ENCODE measurements at regions not wholly inside any gene's neighbourhood (a gene's known extent, or its start where the extent isn't known, plus 50 kb on each side); places are given as distances from the start of the nearest gene placed in this dataset.
"Not testable (repeated sequence)": the region's sequence is repeated elsewhere in the genome, so short reads cannot be mapped to it uniquely, and the experiment has no call there.

DNA sequence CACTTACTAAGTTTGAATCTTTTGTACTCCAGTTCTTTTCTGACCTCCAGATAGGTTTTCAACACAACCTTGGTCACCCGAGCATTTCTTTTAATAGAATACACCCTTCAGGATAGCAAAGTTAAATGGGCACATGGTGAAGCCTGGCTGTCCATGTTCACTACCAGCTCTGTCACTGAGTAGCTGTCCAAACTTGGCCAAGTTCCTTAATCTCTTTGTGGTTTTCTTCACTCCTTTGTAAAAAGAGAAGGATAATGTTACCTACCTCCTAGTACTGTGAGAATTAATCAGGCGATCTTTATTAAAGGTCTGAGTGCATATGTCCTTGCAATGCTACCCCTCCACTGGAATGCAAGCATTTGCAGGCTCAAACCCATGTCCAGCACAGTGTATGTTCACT, 128.1 kb upstream of the PTPRZ1 start:
- H3K27me3 ChIP-seq (replicated peaks in 2 of 5; ENCODE audit: control insufficient read depth in 4 of 5, insufficient read depth in 5 of 5, low read length in 4 of 5), result no peaks in the 10 kb centered on the region
- no peak overlapping the region for H3K4me3 ChIP-seq (ENCODE audit: control insufficient read depth in 1 of 7, extremely low read depth in 1 of 7, insufficient read depth in 4 of 7, low read depth in 2 of 7, low read length in 6 of 7)
- 90% methylated on average over 2 of the region's 2 CpGs for WGBS (ENCODE audit: insufficient coverage)
- DNase-seq, result no peak
- H3K4me1 ChIP-seq (ENCODE audit: control extremely low read depth in 1 of 4, control insufficient read depth in 4 of 4, insufficient read depth in 4 of 4, low read length in 3 of 4), result no peaks in the 10 kb centered on the region
- POLR2A ChIA-PET, result no interaction called here
- no peaks in the 10 kb centered on the region for H3K36me3 ChIP-seq (ENCODE audit: control insufficient read depth in 4 of 4, insufficient read depth in 4 of 4, low read length in 3 of 4)
- H3K9me3 ChIP-seq (ENCODE audit: control extremely low read depth in 1 of 5, control insufficient read depth in 4 of 5, insufficient read depth in 2 of 5, low read depth in 1 of 5, low read length in 4 of 5), result no peaks in the 10 kb centered on the region
- CTCF ChIA-PET, result no interaction called here
- no peak overlapping the region for H3K27ac ChIP-seq (ENCODE audit: insufficient read depth in 1 of 2, low read depth in 1 of 2, low read length in 2 of 2, poor library complexity in 1 of 2, severe bottlenecking in 2 of 2)

DNA sequence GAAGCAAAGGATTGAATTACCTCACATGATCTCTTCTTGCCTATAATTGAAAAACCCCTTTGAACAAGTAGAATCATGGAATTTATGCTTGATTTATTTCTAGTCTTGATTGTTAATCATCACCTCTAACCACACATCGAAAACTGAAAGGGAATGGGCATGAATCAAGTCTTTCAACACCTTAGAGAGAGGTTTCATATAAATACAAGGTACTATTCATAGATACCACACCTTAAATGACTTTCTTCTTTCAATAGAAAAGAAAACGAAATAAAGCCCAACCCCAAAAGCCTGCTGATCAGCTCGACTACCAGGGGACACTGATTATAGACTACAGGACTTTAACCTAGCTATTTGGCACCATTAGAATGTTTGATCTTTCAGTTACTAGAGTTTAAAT, 128.6 kb upstream of the PTPRZ1 start:
- H3K4me3 ChIP-seq (ENCODE audit: control insufficient read depth in 1 of 7, extremely low read depth in 1 of 7, insufficient read depth in 4 of 7, low read depth in 2 of 7, low read length in 6 of 7), result no peak overlapping the region
- WGBS (ENCODE audit: insufficient coverage), result no CpG with 5 or more reads among the region's 3 CpGs
- no peak for DNase-seq
- ChIA-PET POLR2A (no interaction called here), CTCF (no interaction called here)
- no peaks in the 10 kb centered on the region for H3K36me3 ChIP-seq (ENCODE audit: control insufficient read depth in 4 of 4, insufficient read depth in 4 of 4, low read length in 3 of 4)
- no peaks in the 10 kb centered on the region for H3K27me3 ChIP-seq (replicated peaks in 2 of 5; ENCODE audit: control insufficient read depth in 4 of 5, insufficient read depth in 5 of 5, low read length in 4 of 5)
- no peak overlapping the region for H3K27ac ChIP-seq (ENCODE audit: insufficient read depth in 1 of 2, low read depth in 1 of 2, low read length in 2 of 2, poor library complexity in 1 of 2, severe bottlenecking in 2 of 2)
- H3K4me1 ChIP-seq (ENCODE audit: control extremely low read depth in 1 of 4, control insufficient read depth in 4 of 4, insufficient read depth in 4 of 4, low read length in 3 of 4), result no peaks in the 10 kb centered on the region
- no peaks in the 10 kb centered on the region for H3K9me3 ChIP-seq (ENCODE audit: control extremely low read depth in 1 of 5, control insufficient read depth in 4 of 5, insufficient read depth in 2 of 5, low read depth in 1 of 5, low read length in 4 of 5)

DNA sequence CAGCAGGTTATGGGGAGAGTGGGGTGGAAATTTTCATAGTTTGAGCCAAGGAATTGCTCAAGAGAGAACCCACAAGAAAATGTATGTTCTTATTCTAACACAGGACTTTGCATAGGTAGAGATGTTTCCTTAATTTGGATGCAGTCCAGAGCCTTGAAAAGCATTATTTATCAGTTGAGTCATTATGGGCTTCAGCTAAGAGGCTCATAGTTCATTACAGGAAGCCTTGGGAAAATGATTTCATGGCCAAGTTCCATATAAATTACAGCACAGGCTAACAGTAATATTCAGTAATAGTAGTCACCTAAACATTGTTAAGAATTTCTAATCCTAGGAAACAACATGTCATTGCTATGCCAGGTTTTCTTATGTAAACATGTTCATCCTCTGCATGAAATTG, 131.1 kb upstream of the PTPRZ1 start:
- CTCF ChIA-PET, result no interaction called here
- no peak for DNase-seq
- no peak overlapping the region for H3K27ac ChIP-seq (ENCODE audit: insufficient read depth in 1 of 2, low read depth in 1 of 2, low read length in 2 of 2, poor library complexity in 1 of 2, severe bottlenecking in 2 of 2)
- POLR2A ChIA-PET, result no interaction called here
- H3K9me3 ChIP-seq (ENCODE audit: control extremely low read depth in 1 of 5, control insufficient read depth in 4 of 5, insufficient read depth in 2 of 5, low read depth in 1 of 5, low read length in 4 of 5), result no peaks in the 10 kb centered on the region
- no peaks in the 10 kb centered on the region for H3K27me3 ChIP-seq (replicated peaks in 2 of 5; ENCODE audit: control insufficient read depth in 4 of 5, insufficient read depth in 5 of 5, low read length in 4 of 5)
- H3K4me3 ChIP-seq (ENCODE audit: control insufficient read depth in 1 of 7, extremely low read depth in 1 of 7, insufficient read depth in 4 of 7, low read depth in 2 of 7, low read length in 6 of 7), result no peak overlapping the region
- H3K36me3 ChIP-seq (ENCODE audit: control insufficient read depth in 4 of 4, insufficient read depth in 4 of 4, low read length in 3 of 4), result no peaks in the 10 kb centered on the region
- H3K4me1 ChIP-seq (ENCODE audit: control extremely low read depth in 1 of 4, control insufficient read depth in 4 of 4, insufficient read depth in 4 of 4, low read length in 3 of 4), result no peaks in the 10 kb centered on the region

DNA sequence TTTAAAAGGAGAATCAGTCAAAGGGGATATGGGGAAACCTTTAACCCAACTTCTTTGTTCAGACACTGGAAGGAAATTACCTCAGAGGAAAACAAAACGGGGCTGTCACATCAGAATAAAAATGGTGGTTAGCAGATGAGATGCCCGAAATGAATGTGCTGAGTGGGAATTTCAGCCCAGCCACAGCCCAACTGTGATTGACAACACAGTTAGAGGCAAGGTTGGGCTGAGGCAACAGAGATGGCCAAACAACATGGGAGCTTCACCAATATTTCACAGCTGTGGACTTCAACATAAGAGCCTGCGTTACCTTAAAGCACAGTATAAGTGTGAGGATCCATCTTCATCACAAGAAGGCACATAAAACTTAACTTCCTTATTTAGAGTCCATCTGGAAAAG, 133.5 kb upstream of the PTPRZ1 start:
- POLR2A ChIA-PET, result no interaction called here
- 39% methylated on average over 2 of the region's 3 CpGs for WGBS (ENCODE audit: insufficient coverage)
- Histone ChIP-seq H3K27me3 (replicated peaks in 2 of 5; ENCODE audit: control insufficient read depth in 4 of 5, insufficient read depth in 5 of 5, low read length in 4 of 5) (no peaks in the 10 kb centered on the region), H3K27ac (ENCODE audit: insufficient read depth in 1 of 2, low read depth in 1 of 2, low read length in 2 of 2, poor library complexity in 1 of 2, severe bottlenecking in 2 of 2) (no peak overlapping the region), H3K4me3 (ENCODE audit: control insufficient read depth in 1 of 7, extremely low read depth in 1 of 7, insufficient read depth in 4 of 7, low read depth in 2 of 7, low read length in 6 of 7) (no peak overlapping the region), H3K9me3 (ENCODE audit: control extremely low read depth in 1 of 5, control insufficient read depth in 4 of 5, insufficient read depth in 2 of 5, low read depth in 1 of 5, low read length in 4 of 5) (no peaks in the 10 kb centered on the region), H3K4me1 (ENCODE audit: control extremely low read depth in 1 of 4, control insufficient read depth in 4 of 4, insufficient read depth in 4 of 4, low read length in 3 of 4) (no peaks in the 10 kb centered on the region), H3K36me3 (ENCODE audit: control insufficient read depth in 4 of 4, insufficient read depth in 4 of 4, low read length in 3 of 4) (no peaks in the 10 kb centered on the region)
- CTCF ChIA-PET, result interaction anchor here (0.8 kb wide), 1 partner anchor 34 kb away, joined by 3 read pairs; no protein-coding TSS in a partner anchor
- DNase-seq, result no peak

DNA sequence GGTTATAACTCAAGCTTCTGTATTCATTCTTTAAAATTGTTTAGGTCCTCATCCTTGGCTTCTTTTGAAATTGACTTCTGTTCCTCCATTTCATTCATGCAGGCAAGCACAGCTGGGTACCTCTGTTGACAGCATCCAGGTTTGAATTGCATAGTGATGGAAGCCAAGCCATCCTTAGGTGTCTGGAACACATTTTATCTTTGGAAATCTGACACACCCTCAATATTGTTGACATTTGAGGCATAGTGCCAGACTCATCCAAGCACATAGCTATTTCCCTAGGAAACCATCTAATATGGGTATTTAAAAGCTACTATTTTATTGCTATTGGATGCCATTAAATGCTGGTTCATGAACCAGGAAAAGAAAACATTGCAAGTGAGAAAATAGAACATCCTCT, 142.1 kb upstream of the PTPRZ1 start:
- peaks cover 0 to 8% (median 2%) of the 10 kb centered on the region in 5 experiments for H3K9me3 ChIP-seq (ENCODE audit: control extremely low read depth in 1 of 5, control insufficient read depth in 4 of 5, insufficient read depth in 2 of 5, low read depth in 1 of 5, low read length in 4 of 5)
- H3K27ac ChIP-seq (ENCODE audit: insufficient read depth in 1 of 2, low read depth in 1 of 2, low read length in 2 of 2, poor library complexity in 1 of 2, severe bottlenecking in 2 of 2), result no peak overlapping the region
- no peak for DNase-seq
- H3K36me3 ChIP-seq (ENCODE audit: control insufficient read depth in 4 of 4, insufficient read depth in 4 of 4, low read length in 3 of 4), result no peaks in the 10 kb centered on the region
- CTCF ChIA-PET, result no interaction called here
- no peaks in the 10 kb centered on the region for H3K4me1 ChIP-seq (ENCODE audit: control extremely low read depth in 1 of 4, control insufficient read depth in 4 of 4, insufficient read depth in 4 of 4, low read length in 3 of 4)
- POLR2A ChIA-PET, result interaction anchor here (0.6 to 0.7 kb wide), 2 partner anchors 17 to 1258 kb away, joined by 3 read pairs; no protein-coding TSS in a partner anchor
- H3K4me3 ChIP-seq (ENCODE audit: control insufficient read depth in 1 of 7, extremely low read depth in 1 of 7, insufficient read depth in 4 of 7, low read depth in 2 of 7, low read length in 6 of 7), result no peak overlapping the region
- no peaks in the 10 kb centered on the region for H3K27me3 ChIP-seq (replicated peaks in 2 of 5; ENCODE audit: control insufficient read depth in 4 of 5, insufficient read depth in 5 of 5, low read length in 4 of 5)

DNA sequence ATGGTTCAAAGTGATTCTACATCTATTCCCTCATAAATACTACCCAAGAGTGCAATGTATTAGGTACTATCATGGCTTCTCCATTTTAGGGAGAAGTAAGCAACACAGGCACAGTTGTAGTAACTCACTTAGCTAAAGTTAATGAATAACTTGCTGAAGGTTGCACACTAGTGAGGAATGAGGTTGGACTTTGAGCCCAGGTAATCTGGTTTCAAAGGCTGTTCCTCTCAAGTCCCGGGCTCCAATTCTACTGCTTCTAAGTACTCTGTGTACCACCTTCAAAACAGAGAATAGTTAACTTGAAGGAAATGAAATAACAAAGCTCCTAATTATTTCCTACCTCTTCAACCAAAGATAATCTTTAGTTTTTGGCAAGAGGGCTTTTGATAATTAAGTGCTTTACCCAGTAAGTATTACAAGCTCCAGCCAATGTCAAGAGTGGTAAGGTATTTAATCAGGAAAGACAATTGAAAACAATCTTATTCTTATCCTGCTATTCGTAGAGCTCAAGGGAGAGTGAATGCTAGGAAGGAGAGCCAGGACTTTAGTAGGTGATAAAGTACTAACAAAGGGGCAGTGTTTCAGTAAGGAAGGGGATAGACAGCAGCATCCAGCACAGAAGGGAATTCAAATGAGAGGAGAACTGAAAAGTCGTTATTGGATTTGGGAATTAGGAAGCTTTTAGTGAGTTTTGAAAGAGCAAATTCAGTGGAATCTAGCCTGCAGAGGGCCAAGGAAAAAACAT, 158.2 kb upstream of the PTPRZ1 start:
- 81% methylated on average over 2 of the region's 3 CpGs for WGBS (ENCODE audit: insufficient coverage)
- no peaks in the 10 kb centered on the region for H3K9me3 ChIP-seq (ENCODE audit: control extremely low read depth in 1 of 5, control insufficient read depth in 4 of 5, insufficient read depth in 2 of 5, low read depth in 1 of 5, low read length in 4 of 5)
- ChIA-PET POLR2A (interaction anchor here (0.5 kb wide), 1 partner anchor 16 kb away, joined by 3 read pairs; no protein-coding TSS in a partner anchor), CTCF (no interaction called here)
- H3K4me3 ChIP-seq (ENCODE audit: control insufficient read depth in 1 of 7, extremely low read depth in 1 of 7, insufficient read depth in 4 of 7, low read depth in 2 of 7, low read length in 6 of 7), result no peak overlapping the region
- H3K27ac ChIP-seq (ENCODE audit: insufficient read depth in 1 of 2, low read depth in 1 of 2, low read length in 2 of 2, poor library complexity in 1 of 2, severe bottlenecking in 2 of 2), result no peak overlapping the region
- no peaks in the 10 kb centered on the region for H3K27me3 ChIP-seq (replicated peaks in 2 of 5; ENCODE audit: control insufficient read depth in 4 of 5, insufficient read depth in 5 of 5, low read length in 4 of 5)
- no peaks in the 10 kb centered on the region for H3K36me3 ChIP-seq (ENCODE audit: control insufficient read depth in 4 of 4, insufficient read depth in 4 of 4, low read length in 3 of 4)
- no peaks in the 10 kb centered on the region for H3K4me1 ChIP-seq (ENCODE audit: control extremely low read depth in 1 of 4, control insufficient read depth in 4 of 4, insufficient read depth in 4 of 4, low read length in 3 of 4)
- no peak for DNase-seq

DNA sequence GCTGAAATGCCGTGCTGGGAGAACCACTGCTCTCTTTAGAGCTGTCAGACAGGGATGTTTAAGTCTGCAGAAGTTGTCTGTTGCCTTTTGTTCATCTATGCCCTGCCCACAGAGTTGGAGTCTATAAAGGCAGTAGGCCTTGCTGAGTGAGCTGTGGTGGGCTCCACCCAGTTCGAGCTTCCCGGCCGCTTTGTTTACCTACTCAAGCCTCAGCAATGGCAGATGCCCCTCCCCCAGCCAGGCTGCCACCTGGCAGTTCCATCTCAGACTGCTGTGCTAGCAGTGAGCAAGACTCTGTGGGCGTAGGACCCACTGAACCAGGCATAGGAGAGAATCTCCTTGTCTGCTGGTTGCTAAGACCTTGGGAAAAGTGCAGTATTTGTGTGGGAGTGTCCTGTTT, 160.0 kb upstream of the PTPRZ1 start:
- WGBS (ENCODE audit: insufficient coverage), result 40% methylated on average over 4 of the region's 5 CpGs
- POLR2A ChIA-PET; H3K4me3 ChIP-seq (ENCODE audit: control insufficient read depth in 1 of 7, extremely low read depth in 1 of 7, insufficient read depth in 4 of 7, low read depth in 2 of 7, low read length in 6 of 7); H3K9me3 ChIP-seq (ENCODE audit: control extremely low read depth in 1 of 5, control insufficient read depth in 4 of 5, insufficient read depth in 2 of 5, low read depth in 1 of 5, low read length in 4 of 5); DNase-seq; H3K27me3 ChIP-seq (replicated peaks in 2 of 5; ENCODE audit: control insufficient read depth in 4 of 5, insufficient read depth in 5 of 5, low read length in 4 of 5); H3K4me1 ChIP-seq (ENCODE audit: control extremely low read depth in 1 of 4, control insufficient read depth in 4 of 4, insufficient read depth in 4 of 4, low read length in 3 of 4); H3K27ac ChIP-seq (ENCODE audit: insufficient read depth in 1 of 2, low read depth in 1 of 2, low read length in 2 of 2, poor library complexity in 1 of 2, severe bottlenecking in 2 of 2); H3K36me3 ChIP-seq (ENCODE audit: control insufficient read depth in 4 of 4, insufficient read depth in 4 of 4, low read length in 3 of 4); CTCF ChIA-PET: not testable (repeated sequence)

Data from common myeloid progenitor, CD34-positive (primary cell).